22Rv1 (cell line): ENCODE measurements at regions not wholly inside any gene's neighbourhood (a gene's known extent, or its start where the extent isn't known, plus 50 kb on each side); places are given as distances from the start of the nearest gene placed in this dataset.

Source experiments
- H3K27ac ChIP-seq: fragments of 450-650 bp; 2 replicates; pipeline ENCODE4 v1.5.1; 2017
- CTCF ChIP-seq: fragments of 450-650 bp; IDR thresholded peaks from 2 replicates; pipeline ENCODE4 v1.5.1; 2017; ENCODE audit warnings: mild to moderate bottlenecking
- ZFX ChIP-seq: fragments of 450-650 bp; IDR thresholded peaks from 2 replicates; pipeline ENCODE4 v1.6.1; 2017; ENCODE audit warnings: antibody characterized with exemption, borderline replicate concordance

DNA sequence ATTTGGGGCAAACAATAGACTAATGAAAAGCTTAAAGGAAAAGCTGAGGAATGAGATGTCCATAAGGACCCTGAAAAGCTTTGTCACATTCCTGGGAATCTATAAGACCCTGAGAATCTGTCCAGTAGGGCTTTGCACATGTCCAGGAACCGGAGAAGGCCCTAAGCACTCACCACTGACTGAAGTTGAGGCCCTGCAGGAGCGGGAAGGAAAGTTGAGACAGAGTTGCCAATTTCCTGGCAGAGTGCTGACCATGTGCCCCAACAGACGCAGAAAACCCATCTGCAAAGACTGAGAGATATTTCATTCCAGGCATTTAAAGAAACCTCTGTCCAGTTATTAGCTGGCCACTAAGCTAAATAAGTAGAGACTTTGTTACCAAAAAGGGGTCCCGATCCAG lies 890.5 kb downstream of the UQCRFS1 start:
- TF ChIP-seq CTCF (no peak), ZFX (no peak)
- H3K27ac ChIP-seq: peak overlapping the region; percentile 27; the same call in 1 of the 2 replicates

- no peak for TF ChIP-seq ZFX
- no peak for TF ChIP-seq CTCF
- no peak overlapping the region for H3K27ac ChIP-seq
Measured at GRCh38 chr19:28319918-28320317, 893.0 kb downstream of the UQCRFS1 start.

DNA sequence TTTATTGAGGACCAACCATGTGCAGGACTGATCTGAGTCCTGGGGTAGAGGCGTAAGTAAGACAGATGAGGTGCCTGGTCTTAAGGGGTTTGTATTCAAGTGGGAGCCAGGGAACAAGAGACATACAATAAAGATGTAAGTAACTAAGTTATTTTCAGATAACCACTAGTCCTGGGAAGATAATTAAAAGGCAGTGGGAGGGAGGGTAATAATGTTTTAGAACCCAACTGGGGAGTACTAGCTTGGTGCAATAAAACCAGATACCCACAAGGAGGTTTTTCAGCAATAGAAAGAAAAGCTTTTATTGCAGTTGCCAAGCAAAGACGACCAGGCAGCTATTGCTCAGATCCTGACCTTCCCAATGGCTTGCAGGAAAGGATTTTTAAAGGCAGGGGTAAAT lies 893.7 kb downstream of the UQCRFS1 start:
- no peak overlapping the region for H3K27ac ChIP-seq
- TF ChIP-seq CTCF: no peak
- no peak for TF ChIP-seq ZFX

GRCh38 chr19:28318469-28319179 lies 894.3 kb downstream of the UQCRFS1 start:
- no peak overlapping the region for H3K27ac ChIP-seq
- no peak for TF ChIP-seq ZFX
- TF ChIP-seq CTCF: no peak

GRCh38 chr19:28316464-28316863 lies 896.5 kb downstream of the UQCRFS1 start:
- no peak overlapping the region for H3K27ac ChIP-seq
- no peak for TF ChIP-seq CTCF
- TF ChIP-seq ZFX: no peak

DNA sequence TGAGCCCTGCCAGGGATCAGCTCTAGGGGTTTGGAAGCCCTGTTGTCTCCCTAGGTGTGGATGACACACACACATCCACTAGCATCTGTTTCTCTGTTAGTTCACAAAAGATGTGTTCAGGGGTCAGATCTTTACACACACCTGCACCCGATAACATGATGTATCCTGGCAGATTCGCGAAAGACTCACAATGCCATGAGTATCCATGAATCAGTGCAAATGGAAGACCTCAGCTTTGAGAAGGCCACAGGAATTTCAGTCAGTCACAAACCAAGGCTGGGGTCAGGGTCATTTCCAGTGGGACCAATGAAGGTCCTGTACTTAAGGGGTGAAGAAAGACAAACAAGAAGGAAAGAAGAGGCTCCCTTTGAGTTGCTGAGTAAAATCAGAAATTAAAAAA lies 898.2 kb downstream of the UQCRFS1 start:
- TF ChIP-seq CTCF: no peak
- no peak for TF ChIP-seq ZFX
- no peak overlapping the region for H3K27ac ChIP-seq

- no peak overlapping the region for H3K27ac ChIP-seq
Measured at GRCh38 chr19:28314287-28314686, 898.7 kb downstream of the UQCRFS1 start.

More at GRCh38 chr19:28314287-28314686, 898.7 kb downstream of the UQCRFS1 start:
- TF ChIP-seq CTCF (no peak), ZFX (no peak)
